Activated naive CD8-positive, alpha-beta T cell (primary cell): ENCODE measurements at regions not wholly inside any gene's neighbourhood (a gene's known extent, or its start where the extent isn't known, plus 50 kb on each side); places are given as distances from the start of the nearest gene placed in this dataset.

Experiments used
- H3K27ac Mint-ChIP-seq: one replicate; pipeline ENCODE4 v1.8.0; 2021; ENCODE audit warnings: mixed read lengths
- H3K27me3 Mint-ChIP-seq: one replicate; pipeline ENCODE4 v1.8.0; 2021; ENCODE audit warnings: mixed read lengths
- H3K36me3 Mint-ChIP-seq: one replicate; pipeline ENCODE4 v1.8.0; 2021; ENCODE audit warnings: mixed read lengths
- H3K4me1 Mint-ChIP-seq: one replicate; pipeline ENCODE4 v1.8.0; 2021; ENCODE audit warnings: low read depth, mixed read lengths
- H3K4me3 Mint-ChIP-seq: one replicate; pipeline ENCODE4 v1.8.0; 2021; ENCODE audit warnings: mild to moderate bottlenecking, mixed read lengths
- H3K9me3 Mint-ChIP-seq: one replicate; pipeline ENCODE4 v1.8.0; 2021; ENCODE audit warnings: low read depth, mixed read lengths

DNA sequence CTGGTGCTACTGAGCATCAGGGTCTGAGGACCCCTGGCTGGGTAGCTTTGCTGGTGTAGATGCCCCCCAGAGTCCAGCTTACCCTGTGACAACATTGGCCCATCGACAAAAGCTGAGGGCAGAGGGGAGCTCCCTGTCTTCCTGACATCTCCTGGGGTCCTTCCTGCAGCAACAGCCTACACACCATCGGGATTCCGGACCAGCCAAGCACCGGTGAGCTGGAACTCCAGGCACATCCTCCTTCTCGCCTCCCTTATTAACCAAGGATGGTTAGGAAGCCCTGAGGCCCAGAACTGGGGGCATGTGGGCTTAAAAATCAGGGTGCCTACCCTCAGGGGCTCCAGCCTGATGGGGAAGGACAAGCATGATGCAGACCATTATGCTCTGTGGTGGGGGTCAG lies 658.0 kb downstream of the PTPRU start:
- no peaks in the 10 kb centered on the region for H3K4me1 Mint-ChIP-seq
- H3K9me3 Mint-ChIP-seq = no peaks in the 10 kb centered on the region
- no peak overlapping the region for H3K27ac Mint-ChIP-seq
- no peaks in the 10 kb centered on the region for H3K36me3 Mint-ChIP-seq
- no peak overlapping the region for H3K4me3 Mint-ChIP-seq
- peaks cover 15% of the 10 kb centered on the region for H3K27me3 Mint-ChIP-seq

- Mint-ChIP-seq H3K4me1 (no peaks in the 10 kb centered on the region), H3K9me3 (no peaks in the 10 kb centered on the region), H3K27me3 (peaks cover 15% of the 10 kb centered on the region)
Observed at GRCh38 chr1:29893806-29894205, 657.5 kb downstream of the PTPRU start.

DNA sequence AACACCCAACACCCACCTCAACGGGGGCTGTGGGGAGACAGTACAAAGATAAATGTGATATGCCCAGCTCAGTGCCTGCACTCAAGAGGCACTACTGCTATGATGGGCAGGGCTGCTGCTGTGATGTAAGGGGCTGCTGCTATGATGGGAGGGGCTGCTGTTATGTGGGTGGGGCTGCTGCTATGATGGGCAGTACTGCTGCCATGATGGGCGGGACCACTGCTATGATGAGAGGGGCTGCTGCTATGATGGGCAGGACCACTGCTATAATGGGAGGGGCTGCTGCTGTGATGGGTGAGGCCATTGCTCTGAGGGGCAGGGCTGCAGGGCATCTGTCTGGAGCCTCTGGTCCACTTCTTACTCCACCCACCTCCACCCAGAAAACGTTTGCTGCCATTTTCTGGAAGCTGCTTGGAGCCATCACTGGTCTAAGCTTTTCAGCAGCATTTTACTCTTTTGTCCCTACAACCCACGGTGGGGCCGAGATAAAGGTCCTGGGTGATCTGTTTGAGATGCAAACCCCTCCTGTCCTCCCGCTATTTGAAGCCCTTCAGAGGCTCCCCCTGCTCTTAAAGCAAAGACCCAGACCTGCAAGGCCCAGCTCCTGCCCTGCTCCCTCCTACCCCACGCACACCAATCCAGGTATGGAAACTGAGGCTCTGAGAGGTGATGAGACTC lies 656.9 kb downstream of the PTPRU start:
- Mint-ChIP-seq H3K27me3 (peaks cover 15% of the 10 kb centered on the region), H3K9me3 (no peaks in the 10 kb centered on the region), H3K36me3 (no peaks in the 10 kb centered on the region), H3K27ac (no peak overlapping the region), H3K4me1 (no peaks in the 10 kb centered on the region), H3K4me3 (no peak overlapping the region)

More at GRCh38 chr1:29893806-29894205, 657.5 kb downstream of the PTPRU start:
- Mint-ChIP-seq H3K36me3 (no peaks in the 10 kb centered on the region), H3K27ac (no peak overlapping the region), H3K4me3 (no peak overlapping the region)

DNA sequence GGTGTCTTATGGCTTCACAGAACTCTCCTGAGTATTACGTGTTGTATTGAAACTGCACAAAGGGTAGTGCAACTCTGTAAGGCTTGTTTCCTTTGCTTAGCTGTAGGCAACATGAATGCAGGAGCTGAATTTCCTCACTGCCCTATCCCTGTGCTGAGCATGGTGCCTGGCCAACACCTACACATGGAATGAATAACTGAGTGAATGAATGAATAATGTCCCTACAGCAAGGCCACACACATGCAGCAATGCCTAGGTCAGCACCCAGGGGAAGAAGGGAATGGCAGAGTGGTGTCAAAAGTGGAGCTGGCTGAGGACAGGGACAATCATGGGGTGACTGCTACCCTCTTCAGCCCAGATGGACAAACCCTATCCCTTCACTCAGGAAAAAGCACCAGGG lies 655.9 kb downstream of the PTPRU start:
- H3K27me3 Mint-ChIP-seq = peaks cover 11% of the 10 kb centered on the region
- H3K27ac Mint-ChIP-seq = no peak overlapping the region
- no peaks in the 10 kb centered on the region for H3K9me3 Mint-ChIP-seq
- H3K4me3 Mint-ChIP-seq = no peak overlapping the region
- no peaks in the 10 kb centered on the region for H3K4me1 Mint-ChIP-seq
- H3K36me3 Mint-ChIP-seq = no peaks in the 10 kb centered on the region

DNA sequence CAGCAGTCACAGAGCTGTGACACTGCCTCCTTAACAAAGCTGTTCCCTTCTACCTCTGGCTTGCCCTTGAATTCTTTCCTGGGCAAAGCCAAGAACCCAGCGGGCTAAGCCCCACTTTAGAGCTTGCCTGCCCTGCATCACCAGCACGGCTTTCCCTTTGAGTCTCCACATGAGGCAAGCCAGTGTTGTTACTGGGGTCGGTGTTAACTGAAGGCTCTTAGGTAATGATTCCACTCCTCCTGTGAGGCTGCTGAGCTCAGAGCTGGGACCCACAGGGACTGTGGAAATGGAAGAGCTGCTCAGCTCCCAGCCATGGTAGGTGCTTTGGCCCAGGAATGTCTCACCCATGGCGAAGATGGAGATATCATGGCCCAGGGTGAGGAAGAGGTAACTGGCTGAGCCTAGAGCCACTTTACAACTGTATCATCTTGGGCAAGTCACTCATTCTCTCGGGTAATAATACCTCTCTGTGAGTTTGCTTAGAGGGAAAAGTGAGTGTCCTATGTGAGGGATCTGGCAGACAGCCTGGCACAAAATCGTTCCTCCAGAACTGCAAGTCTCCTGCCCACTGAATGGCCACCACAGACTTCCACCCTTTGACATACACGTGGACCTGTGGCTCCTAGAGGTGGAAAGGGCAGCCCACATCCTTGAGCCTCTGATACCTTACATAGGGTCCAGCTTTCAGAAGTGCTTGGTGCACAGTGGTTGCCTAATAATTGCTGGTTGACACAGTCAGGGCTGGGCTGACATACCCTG lies 654.1 kb downstream of the PTPRU start:
- Mint-ChIP-seq H3K27me3 (peaks cover 10% of the 10 kb centered on the region), H3K9me3 (no peaks in the 10 kb centered on the region), H3K4me3 (no peak overlapping the region), H3K27ac (no peak overlapping the region), H3K4me1 (no peaks in the 10 kb centered on the region), H3K36me3 (no peaks in the 10 kb centered on the region)

GRCh38 chr1:29889776-29890175 lies 653.5 kb downstream of the PTPRU start:
- H3K9me3 Mint-ChIP-seq = no peaks in the 10 kb centered on the region
- no peak overlapping the region for H3K27ac Mint-ChIP-seq
- peaks cover 8% of the 10 kb centered on the region for H3K27me3 Mint-ChIP-seq
- no peak overlapping the region for H3K4me3 Mint-ChIP-seq
- H3K4me1 Mint-ChIP-seq = no peaks in the 10 kb centered on the region
- H3K36me3 Mint-ChIP-seq = no peaks in the 10 kb centered on the region

GRCh38 chr1:29884740-29885139 lies 648.4 kb downstream of the PTPRU start:
- Mint-ChIP-seq H3K9me3 (no peaks in the 10 kb centered on the region), H3K36me3 (no peaks in the 10 kb centered on the region), H3K27me3 (peaks cover 7% of the 10 kb centered on the region), H3K27ac (no peak overlapping the region), H3K4me1 (no peaks in the 10 kb centered on the region), H3K4me3 (no peak overlapping the region)

DNA sequence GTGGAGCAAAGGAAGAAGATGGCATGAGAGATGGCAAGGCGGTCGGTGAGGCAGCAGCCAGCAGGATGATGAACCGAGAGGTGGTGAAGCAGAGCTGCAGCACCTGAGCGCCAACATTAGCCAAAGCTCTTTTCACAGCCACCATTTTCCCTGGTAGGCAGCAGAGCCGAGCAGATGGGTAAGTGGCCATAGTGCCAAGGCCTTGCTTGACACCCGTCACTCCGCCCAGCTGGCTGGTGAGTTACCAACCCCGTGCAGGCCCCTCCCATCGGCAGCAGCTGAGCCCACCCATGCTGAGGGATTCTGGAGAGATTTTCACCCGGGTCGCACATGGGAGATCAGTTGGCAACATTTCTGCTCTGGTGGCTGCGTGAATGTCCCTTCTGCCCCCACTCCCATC lies 647.7 kb downstream of the PTPRU start:
- H3K9me3 Mint-ChIP-seq = no peaks in the 10 kb centered on the region
- peaks cover 6% of the 10 kb centered on the region for H3K27me3 Mint-ChIP-seq
- no peaks in the 10 kb centered on the region for H3K36me3 Mint-ChIP-seq
- H3K4me1 Mint-ChIP-seq = no peaks in the 10 kb centered on the region
- no peak overlapping the region for H3K4me3 Mint-ChIP-seq
- no peak overlapping the region for H3K27ac Mint-ChIP-seq

DNA sequence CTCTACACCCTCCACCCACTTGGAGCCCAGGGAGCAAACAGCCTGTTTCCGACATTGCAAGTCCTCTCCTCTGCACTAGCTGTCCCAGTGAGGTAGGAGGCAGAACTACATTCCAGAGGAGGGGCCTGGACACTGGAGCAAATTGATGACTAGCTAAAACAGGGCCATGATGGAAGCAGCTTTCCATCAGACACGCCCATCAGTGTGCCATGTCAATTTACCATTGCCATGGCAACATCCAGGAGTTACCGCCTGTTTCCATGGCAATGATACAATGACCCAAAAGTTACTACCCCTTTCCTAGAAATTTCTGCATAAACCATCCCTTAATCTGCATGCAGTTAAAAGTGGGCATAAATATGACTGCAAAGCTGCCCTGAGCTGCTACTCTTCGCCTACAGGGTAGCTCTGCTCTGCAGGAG lies 647.1 kb downstream of the PTPRU start:
- no peak overlapping the region for H3K27ac Mint-ChIP-seq
- no peaks in the 10 kb centered on the region for H3K9me3 Mint-ChIP-seq

DNA sequence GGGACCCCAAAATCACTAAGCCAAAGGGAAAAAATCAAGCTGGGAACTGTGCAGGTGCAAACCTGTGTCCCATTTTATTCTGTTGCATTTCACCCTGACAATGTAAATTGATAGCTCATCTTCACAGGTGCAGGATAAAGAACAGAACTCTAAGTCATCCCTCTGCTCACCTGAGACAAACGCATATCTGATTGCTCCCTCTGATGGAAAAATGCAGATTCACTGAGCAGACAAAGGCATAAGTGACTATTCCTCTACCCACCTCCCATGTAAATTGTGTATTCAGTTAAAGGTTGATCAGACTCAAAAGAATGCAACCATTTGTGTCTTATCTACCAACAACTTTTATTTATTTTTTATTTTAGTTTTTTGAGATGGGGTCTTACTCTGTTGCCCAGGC lies 644.2 kb downstream of the PTPRU start:
- Mint-ChIP-seq H3K4me1 (no peaks in the 10 kb centered on the region), H3K27ac (no peak overlapping the region), H3K36me3 (no peaks in the 10 kb centered on the region), H3K27me3 (peaks cover 2% of the 10 kb centered on the region), H3K9me3 (no peaks in the 10 kb centered on the region), H3K4me3 (no peak overlapping the region)

More for the DNA sequence above, 647.1 kb downstream of the PTPRU start:
- H3K36me3 Mint-ChIP-seq = no peaks in the 10 kb centered on the region
- no peak overlapping the region for H3K4me3 Mint-ChIP-seq
- peaks cover 6% of the 10 kb centered on the region for H3K27me3 Mint-ChIP-seq
- no peaks in the 10 kb centered on the region for H3K4me1 Mint-ChIP-seq

- no peaks in the 10 kb centered on the region for H3K4me1 Mint-ChIP-seq
- no peak overlapping the region for H3K4me3 Mint-ChIP-seq
- H3K9me3 Mint-ChIP-seq = no peaks in the 10 kb centered on the region
- peaks cover 1% of the 10 kb centered on the region for H3K27me3 Mint-ChIP-seq
- H3K36me3 Mint-ChIP-seq = no peaks in the 10 kb centered on the region
- no peak overlapping the region for H3K27ac Mint-ChIP-seq
Observed at GRCh38 chr1:29879217-29879616, 642.9 kb downstream of the PTPRU start.

- Mint-ChIP-seq H3K4me3 (no peak overlapping the region), H3K27me3 (no peaks in the 10 kb centered on the region)
Observed at GRCh38 chr1:29878501-29878900, 642.2 kb downstream of the PTPRU start.

GRCh38 chr1:29876902-29877301 lies 640.6 kb downstream of the PTPRU start:
- no peaks in the 10 kb centered on the region for H3K4me1 Mint-ChIP-seq
- H3K27ac Mint-ChIP-seq = no peak overlapping the region
- H3K9me3 Mint-ChIP-seq = no peaks in the 10 kb centered on the region
- no peaks in the 10 kb centered on the region for H3K27me3 Mint-ChIP-seq
- no peak overlapping the region for H3K4me3 Mint-ChIP-seq
- no peaks in the 10 kb centered on the region for H3K36me3 Mint-ChIP-seq

More at GRCh38 chr1:29878501-29878900, 642.2 kb downstream of the PTPRU start:
- Mint-ChIP-seq H3K36me3 (no peaks in the 10 kb centered on the region), H3K9me3 (no peaks in the 10 kb centered on the region), H3K27ac (no peak overlapping the region), H3K4me1 (no peaks in the 10 kb centered on the region)

DNA sequence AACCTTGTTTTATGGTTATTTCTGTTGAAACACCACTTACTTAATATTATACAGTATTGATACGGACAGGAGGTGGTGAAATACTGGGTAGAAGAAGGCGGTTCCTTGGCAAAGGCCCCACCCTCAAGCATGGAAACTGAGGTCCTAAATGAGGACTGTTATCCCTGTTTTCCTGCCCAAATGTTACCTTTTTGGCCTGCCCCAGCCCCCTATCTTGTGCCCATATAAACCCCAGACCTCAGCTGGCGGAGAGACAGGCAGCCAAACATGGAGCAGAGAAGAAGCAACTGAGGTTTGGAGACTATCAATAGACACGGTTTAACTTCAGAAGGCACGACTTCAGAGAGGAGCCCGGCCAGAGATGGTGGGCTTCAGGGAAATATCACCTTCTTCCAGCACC lies 640.1 kb downstream of the PTPRU start:
- Mint-ChIP-seq H3K27me3 (no peaks in the 10 kb centered on the region), H3K4me3 (no peak overlapping the region), H3K4me1 (no peaks in the 10 kb centered on the region), H3K36me3 (no peaks in the 10 kb centered on the region), H3K27ac (no peak overlapping the region), H3K9me3 (no peaks in the 10 kb centered on the region)

GRCh38 chr1:29875557-29876028 lies 639.3 kb downstream of the PTPRU start:
- Mint-ChIP-seq H3K27ac (no peak overlapping the region), H3K36me3 (no peaks in the 10 kb centered on the region), H3K4me1 (no peaks in the 10 kb centered on the region), H3K4me3 (no peak overlapping the region), H3K27me3 (no peaks in the 10 kb centered on the region), H3K9me3 (no peaks in the 10 kb centered on the region)
